Testis (tissue), 2 donors: ENCODE measurements at regions not wholly inside any gene's neighbourhood (a gene's known extent, or its start where the extent isn't known, plus 50 kb on each side); places are given as distances from the start of the nearest gene placed in this dataset.

ENCODE experiments used
- CTCF ChIP-seq, 3 experiments: fragments of 450-650 bp in 2 of 3; fragments of 200-600 bp in 1 of 3; sonication (generic) in 1 of 3; IDR thresholded peaks; one replicate each; pipeline ENCODE4 v1.5.1; 2016 to 2019; ENCODE audit warnings: antibody characterized with exemption in 3 of 3, mild to moderate bottlenecking in 2 of 3, moderate library complexity in 1 of 3
- POLR2A ChIP-seq: fragments of 450-650 bp; IDR thresholded peaks from one replicate; pipeline ENCODE4 v1.6.1; 2017; ENCODE audit warnings: antibody characterized with exemption, mild to moderate bottlenecking, moderate library complexity

GRCh38 chr5:110925916-110926315 is 145.6 kb upstream of the TSLP start:
- TF ChIP-seq CTCF (IDR thresholded peaks at IDR 0.05) (no peak), POLR2A (no peak)
